HG03439 (cell line): ENCODE measurements at regions not wholly inside any gene's neighbourhood (a gene's known extent, or its start where the extent isn't known, plus 50 kb on each side); places are given as distances from the start of the nearest gene placed in this dataset.

Source experiments
- ATAC-seq: cut with Tn5 transposase; IDR thresholded peaks from one replicate; pipeline ENCODE4 v1.9.1; 2021; ENCODE audit warnings: mild to moderate bottlenecking, moderate library complexity; ENCODE audit not compliant: unreplicated experiment

- ATAC-seq, result no peak
These were observed 132.3 kb downstream of the TINAG start for GRCh38 chr6:54440549-54440948.

GRCh38 chr6:54441020-54441419, 132.8 kb downstream of the TINAG start:
- no peak for ATAC-seq

- no peak for ATAC-seq
These were observed 133.5 kb downstream of the TINAG start for GRCh38 chr6:54441687-54442248.

GRCh38 chr6:54445207-54445606, 137.0 kb downstream of the TINAG start:
- no peak for ATAC-seq

DNA sequence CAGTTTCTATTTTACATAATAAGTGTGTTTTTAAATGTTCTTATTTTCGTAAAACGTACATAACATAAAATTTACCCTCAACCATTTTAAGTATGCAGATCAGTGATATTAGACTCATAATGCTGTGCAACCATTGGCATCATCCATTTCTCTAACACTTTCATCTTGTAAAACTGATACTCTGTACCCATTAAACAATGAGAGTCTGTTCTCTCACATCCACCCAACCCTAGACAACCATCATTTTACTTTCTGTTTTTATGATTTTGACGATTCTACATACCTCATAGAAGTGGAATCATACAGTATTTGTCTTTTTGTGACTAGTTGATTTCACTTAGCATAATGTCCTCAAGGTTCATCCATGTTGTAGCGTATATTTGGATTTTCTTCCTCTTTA, 140.4 kb downstream of the TINAG start:
- no peak for ATAC-seq

DNA sequence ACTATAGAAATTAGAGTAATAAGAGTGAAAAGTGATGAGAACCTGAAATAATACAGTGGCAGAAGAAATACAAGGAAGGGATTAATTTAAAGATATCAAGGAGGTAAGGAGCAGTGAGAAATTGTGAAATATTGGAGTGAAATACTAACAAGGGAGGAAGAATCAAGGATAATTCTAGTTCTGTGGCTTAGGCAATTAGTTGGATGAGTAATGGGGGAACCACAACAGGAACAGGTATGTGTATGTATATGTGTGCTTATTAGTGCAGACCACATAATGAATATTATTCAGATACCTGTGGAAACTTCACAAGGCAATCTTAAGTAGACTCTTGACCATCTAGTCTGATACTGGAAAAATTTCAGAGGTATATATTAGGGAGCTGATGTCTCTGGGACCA, 143.3 kb downstream of the TINAG start:
- ATAC-seq, result no peak

- ATAC-seq, result no peak
These were observed 155.2 kb downstream of the TINAG start for GRCh38 chr6:54463354-54464024.

DNA sequence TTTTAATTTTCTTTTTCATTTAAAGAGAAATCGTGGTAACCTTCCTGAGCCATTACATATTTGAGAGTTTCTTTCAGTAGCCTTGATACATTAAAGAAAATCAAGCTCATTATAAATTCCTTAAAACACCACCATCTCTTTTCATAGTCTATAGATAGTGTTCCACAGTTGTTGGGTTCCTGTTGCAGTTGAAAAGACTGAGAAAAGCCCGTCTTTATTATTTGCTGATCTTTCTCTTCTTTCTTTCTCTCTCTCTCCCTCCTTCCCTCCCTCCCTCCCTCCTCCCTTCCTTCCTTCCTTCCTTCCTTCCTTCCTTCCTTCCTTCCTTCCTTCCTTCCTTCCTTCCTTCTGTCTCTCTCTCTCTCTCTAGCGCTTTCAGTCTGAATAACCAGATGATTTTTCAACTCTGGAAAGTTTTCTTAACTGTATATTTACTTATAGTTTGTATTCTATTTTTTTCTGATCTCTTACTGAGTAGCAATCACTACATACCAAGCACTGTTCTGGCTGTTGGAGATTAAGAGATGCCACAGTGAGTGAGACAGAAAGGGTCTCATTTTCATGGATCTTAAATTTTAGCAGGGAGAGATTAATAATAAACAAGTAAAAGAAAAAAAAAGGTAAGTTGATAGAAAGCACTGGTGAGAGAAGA, 157.5 kb downstream of the TINAG start:
- no peak for ATAC-seq

GRCh38 chr6:54467384-54467783, 159.1 kb downstream of the TINAG start:
- ATAC-seq, result no peak

DNA sequence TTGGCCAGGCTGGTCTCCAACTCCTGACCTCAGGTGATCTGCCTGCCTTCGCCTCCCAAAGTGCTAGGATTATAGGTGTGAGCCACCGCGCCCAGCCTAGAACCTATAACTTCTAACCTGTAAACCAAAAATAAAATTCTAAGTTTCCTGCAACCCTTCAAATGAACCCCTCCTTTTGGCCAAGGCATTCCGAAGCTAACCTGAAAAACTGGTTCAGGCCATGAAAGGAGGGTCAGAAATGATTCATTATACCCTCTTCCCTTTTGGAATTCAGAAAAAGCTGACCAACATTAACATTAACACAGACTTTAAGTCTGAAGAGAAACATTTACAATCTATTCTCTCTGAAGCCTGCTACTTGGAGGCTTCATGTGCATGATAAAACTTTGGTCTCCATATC, 165.1 kb downstream of the TINAG start:
- ATAC-seq, result no peak

DNA sequence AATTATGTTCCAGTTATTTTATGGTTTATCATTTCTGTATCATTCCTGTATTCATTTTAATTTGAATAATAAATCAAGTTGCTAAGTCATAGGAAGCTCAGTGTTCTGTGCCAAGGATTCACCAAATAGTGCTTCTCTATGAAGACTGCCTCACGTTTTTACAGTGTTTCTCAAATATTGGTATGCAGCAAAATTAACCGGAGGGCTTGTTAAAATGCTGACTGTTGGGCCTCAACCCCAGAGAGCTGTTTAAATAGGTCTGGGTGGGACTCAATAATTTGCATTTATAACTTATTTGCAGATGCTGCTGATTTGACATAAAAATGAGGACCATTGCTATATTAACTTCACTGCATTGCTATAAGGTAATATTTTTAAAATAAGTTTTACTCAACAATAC, 166.7 kb downstream of the TINAG start:
- ATAC-seq, result no peak

- no peak for ATAC-seq
These were observed 172.8 kb downstream of the TINAG start for GRCh38 chr6:54481091-54481490.

DNA sequence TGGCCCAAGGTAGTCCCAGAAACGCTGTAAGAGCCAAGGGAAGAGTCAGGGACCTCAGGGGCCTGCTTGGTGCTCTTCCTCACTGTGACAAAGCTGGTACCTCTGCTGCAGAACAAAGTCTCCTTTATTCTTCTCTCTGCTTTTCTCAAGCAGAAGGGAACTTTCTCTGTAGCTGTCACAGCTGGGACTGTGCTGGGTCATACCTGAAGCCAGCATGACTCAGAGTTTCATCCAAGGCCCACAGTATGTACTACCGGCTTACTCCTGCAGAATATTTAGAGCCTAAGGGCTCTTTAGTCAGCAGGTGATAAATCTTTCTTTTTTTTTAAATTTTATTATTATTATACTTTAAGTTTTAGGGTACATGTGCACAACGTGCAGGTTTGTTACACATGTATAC, 183.2 kb downstream of the TINAG start:
- no peak for ATAC-seq

DNA sequence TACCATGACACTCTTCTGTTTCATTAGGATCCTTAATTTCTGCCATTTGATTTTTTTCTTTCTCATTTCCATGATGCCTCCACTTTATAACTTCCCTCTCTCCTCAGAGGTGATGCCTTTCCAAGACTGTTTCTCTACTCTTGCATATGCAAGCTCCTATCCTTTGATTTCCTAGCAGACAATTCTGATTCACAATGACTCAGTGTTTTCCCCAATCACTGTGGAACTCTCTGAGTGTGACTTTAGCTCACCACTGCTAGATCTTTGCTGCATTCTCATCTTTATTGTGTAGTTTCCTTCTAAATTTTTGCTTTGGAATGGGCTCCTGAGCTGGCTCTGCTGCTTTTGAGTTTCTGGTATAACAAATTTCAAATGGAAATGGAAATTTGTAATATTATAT, 184.9 kb downstream of the TINAG start:
- no peak for ATAC-seq

DNA sequence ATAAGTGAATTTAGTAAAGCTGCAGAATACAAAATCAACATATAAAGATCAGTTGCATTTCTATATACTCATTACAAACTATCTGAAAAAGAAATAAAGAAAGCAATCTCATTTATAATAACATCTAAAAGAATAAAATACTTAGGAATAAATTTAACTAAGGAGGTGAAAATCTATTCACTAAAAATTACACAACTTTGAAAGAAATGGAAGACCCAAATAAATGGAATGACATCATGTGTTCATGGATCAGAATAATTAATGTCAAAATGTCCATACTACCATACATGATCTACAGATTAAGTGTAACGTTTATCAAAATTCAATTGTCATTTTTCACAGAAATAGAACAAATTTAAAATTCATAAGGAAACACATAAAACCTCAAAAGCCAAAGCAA, 194.9 kb downstream of the TINAG start:
- no peak for ATAC-seq

DNA sequence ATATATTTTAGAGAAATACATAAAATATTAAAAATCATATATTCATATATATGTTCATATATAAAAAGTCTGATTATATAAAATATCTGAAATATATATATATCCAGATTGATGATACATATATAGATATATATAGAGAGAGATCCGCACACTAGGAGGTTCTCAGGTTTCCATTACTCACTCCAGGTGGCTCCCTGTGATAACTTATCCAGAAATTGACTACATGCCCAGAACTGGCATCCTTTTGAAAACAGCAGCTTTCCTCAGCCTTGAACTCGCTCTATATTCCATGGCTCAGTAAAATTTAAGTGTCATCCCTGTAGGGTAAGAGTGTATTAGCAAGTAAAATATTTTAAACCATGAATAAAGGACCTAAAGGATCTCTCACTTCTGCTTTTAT, 206.8 kb downstream of the TINAG start:
- no peak for ATAC-seq

GRCh38 chr6:54515713-54516112, 207.5 kb downstream of the TINAG start:
- ATAC-seq, result no peak

DNA sequence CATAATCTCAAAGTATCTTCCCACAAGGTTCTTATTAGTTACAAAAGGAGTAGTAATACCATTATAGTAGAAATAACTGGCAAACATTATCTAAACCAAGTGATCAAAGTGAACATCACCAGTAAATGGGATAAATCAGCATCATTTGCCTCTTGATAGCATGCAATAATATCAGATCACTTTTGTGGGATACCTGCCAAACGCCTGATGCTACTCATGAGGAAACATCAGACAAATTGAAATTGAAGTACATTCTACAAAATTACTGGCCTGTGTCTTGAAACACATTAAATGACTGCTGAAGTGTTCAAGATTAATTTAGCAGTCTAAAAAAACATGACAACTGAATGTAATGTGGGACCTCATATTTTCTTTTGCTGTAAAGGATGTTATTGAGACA, 208.1 kb downstream of the TINAG start:
- ATAC-seq, result no peak

DNA sequence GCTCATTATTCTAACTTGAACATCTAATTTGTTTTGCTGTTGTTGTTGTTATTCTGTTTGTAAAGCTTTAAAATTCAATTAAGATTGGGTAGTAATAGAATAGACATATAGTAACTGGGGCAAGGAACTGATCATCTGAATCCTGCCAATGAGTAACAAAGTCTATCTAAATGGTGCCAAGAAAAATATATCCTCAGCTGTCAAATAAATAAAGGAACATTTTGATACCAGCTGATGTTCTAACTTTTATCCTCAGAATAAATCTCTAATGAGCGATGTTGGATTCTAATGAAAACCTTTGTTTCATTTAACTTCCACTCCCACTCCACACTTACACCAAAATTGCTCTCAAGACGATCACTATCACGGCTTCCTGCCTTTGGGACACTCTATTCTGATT, 210.9 kb downstream of the TINAG start:
- no peak for ATAC-seq

- ATAC-seq, result no peak
These were observed 217.5 kb downstream of the TINAG start for GRCh38 chr6:54525731-54526130.

GRCh38 chr6:54533567-54533966, 225.3 kb downstream of the TINAG start:
- no peak for ATAC-seq

GRCh38 chr6:54535568-54535967, 227.3 kb downstream of the TINAG start:
- ATAC-seq, result no peak

GRCh38 chr6:54541541-54541940, 233.3 kb downstream of the TINAG start:
- no peak for ATAC-seq
